C4-2B (cell line): ENCODE measurements at regions not wholly inside any gene's neighbourhood (a gene's known extent, or its start where the extent isn't known, plus 50 kb on each side); places are given as distances from the start of the nearest gene placed in this dataset.

Experiments
- CTCF ChIP-seq: fragments of 450-650 bp; conservative IDR thresholded peaks from 2 replicates; pipeline ENCODE4 v1.5.1; 2017; ENCODE audit warnings: mild to moderate bottlenecking
- ZFX ChIP-seq: fragments of 450-650 bp; IDR thresholded peaks from 2 replicates; pipeline ENCODE4 v1.6.1; 2017

- TF ChIP-seq CTCF (no peak), ZFX (no peak)
Observed at GRCh38 chr1:168910403-168910802, 181.4 kb upstream of the DPT start.
